Glomerular visceral epithelial cell (primary cell): ENCODE measurements at regions not wholly inside any gene's neighbourhood (a gene's known extent, or its start where the extent isn't known, plus 50 kb on each side); places are given as distances from the start of the nearest gene placed in this dataset.

Experiments used
- DNase-seq: peaks from one replicate; pipeline ENCODE4 v3.0.0-alpha.2; 2016; ENCODE audit errors: extremely low spot score

GRCh38 chr9:135220601-135221575, 133.4 kb downstream of the OLFM1 start:
- DNase-seq, result no peak

- no peak for DNase-seq
These were observed 134.1 kb downstream of the OLFM1 start for GRCh38 chr9:135221576-135221950.

DNA sequence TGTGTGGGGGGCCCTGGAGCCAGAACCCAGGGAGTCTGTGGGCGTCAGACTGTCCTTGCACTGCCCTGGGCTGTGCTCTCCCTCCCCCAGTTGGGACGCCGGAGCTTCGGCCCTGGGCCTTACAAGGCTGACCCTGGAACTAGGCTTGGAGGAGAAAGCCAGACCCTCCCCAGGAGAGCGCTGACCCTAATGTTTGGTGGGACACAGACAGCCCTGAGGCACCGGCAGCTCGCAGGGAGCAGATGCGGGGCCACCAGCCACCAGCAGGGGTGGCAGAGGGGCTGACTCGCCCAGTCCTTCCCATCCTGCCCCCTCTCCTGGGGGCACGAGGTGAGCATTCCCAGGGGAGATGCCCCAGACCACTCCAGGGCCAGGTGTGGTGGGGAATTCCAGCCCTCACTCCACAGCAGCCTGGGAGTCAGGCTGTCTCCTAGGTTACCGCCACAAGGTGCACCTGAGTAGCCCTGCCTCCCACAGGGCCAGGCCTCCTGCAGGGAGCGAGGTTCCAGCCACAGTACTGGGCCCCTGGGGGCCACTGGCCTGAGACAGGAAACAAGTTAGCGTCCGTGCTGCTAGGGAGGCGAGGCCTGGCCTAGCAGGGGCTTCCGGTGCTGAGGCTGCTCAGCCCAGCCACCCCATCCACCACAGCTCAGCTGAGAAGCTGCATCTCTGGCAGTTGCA, 134.6 kb downstream of the OLFM1 start:
- no peak for DNase-seq

- no peak for DNase-seq
These were observed 135.7 kb downstream of the OLFM1 start for GRCh38 chr9:135222881-135223760.

DNA sequence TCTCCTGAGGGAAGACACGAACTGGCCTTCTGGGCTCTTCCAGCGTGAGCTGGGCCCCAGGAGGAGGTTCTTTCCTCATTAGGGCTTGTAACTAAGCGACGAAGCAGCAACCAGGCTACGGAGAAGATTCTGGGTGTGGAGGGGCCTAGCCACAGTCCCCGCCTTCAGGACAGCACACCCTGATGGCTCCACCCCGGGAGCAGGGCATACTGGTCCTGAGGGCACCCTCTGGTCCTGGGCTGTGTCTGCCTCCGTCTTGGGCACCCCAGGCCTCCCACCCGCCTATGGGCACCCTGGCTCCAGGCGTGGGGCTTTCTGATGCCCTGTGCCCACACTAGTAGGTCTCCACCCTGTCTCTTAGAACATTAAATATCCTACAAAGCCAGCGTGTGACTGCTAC, 136.4 kb downstream of the OLFM1 start:
- no peak for DNase-seq

GRCh38 chr9:135224286-135224877, 136.9 kb downstream of the OLFM1 start:
- no peak for DNase-seq

GRCh38 chr9:135224921-135225541, 137.6 kb downstream of the OLFM1 start:
- no peak for DNase-seq

DNA sequence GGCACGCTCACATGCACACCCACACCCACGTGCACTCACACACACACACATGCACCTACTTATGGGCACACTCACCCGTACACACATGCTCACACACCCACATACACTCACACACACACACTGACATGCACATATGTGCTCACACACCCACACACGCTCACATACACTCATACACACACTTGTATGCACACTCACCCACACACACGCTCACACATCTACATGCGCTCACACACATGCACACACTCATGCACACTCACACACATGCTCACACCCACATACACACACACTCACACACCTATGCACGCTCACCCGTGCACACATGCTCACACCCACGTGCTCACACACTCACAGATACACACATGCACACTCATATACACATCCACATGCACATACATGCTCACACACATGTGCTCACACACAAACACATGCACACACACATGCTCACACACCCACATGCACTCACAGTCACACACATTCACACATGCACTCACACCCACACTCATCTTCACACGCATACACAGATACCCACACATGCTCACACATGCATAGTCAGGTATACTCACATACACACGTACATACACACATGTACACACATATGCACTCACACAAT, 138.3 kb downstream of the OLFM1 start:
- DNase-seq, result no peak

- DNase-seq, result no peak
These were observed 139.0 kb downstream of the OLFM1 start for GRCh38 chr9:135226369-135227050.

- DNase-seq, result no peak
These were observed 140.3 kb downstream of the OLFM1 start for GRCh38 chr9:135227641-135228251.

- DNase-seq, result no peak
These were observed 141.0 kb downstream of the OLFM1 start for GRCh38 chr9:135228345-135228982.

GRCh38 chr9:135228983-135229625, 141.6 kb downstream of the OLFM1 start:
- DNase-seq, result no peak

- no peak for DNase-seq
These were observed 142.4 kb downstream of the OLFM1 start for GRCh38 chr9:135229701-135230385.

GRCh38 chr9:135230386-135230765, 142.9 kb downstream of the OLFM1 start:
- no peak for DNase-seq

DNA sequence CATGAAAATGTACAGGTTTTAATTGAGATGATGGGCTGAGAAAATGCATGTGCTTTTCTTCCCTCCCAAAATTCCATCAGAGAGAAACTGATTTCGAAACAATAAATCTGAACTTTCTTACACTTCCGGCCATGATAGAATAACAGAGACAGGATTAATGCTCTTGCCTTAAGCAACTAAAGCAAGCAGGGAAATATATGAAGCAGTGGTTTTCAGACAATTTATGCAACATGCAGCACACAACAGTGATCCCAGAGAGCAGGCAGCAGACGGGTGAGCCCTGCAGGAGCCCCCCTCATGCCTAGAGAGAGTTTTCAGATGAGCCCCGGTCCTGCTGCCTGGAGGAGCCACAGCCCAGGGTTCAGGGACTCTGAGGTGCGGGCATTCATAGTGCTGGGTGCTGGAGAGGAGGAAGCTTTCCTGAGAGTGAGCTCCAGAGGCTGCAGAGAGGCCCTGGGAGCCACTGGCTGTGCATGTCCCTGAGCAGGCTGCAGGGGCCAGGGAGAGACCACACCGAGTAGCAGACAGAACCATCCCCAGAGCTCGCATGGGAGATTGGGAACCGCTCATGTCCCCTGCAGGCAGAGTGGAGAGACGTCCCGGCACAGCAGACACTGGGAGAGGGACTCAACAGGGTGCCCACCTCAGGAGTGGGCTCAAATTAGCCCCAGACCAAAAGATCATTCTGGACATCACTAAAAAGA, 143.5 kb downstream of the OLFM1 start:
- DNase-seq, result no peak

DNA sequence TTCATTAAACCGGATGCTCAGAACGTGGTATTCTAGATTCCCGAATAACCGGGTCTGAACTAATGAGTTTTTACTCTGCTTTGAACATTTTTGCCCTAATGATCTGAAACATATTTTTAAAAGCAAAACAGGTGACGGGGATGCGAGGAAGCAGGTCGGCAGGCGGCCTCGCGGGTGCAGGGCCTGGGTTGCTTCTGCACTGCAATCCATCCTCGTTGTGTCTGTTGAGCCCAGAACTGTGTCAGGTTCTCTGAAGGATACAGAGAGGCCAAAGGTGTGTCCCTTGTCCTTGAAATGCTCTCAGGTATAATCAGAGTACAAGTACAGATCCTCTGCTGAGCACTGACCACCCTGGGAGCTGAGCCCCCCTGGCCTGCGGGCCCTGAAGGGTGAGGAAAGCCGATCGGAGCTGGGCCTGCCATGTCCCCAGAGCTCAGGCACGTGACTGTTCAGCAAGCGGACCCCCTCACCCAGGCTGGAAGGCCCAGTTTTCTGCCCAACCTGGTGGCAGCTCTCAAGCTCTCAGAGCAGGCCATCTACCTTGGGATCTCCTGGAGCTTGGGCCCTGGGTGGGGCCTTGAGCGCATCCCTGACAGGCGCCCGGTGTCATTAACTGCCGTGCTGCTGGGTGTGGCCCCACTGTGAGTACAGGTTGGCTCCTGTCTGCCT, 151.8 kb downstream of the OLFM1 start:
- no peak for DNase-seq

DNA sequence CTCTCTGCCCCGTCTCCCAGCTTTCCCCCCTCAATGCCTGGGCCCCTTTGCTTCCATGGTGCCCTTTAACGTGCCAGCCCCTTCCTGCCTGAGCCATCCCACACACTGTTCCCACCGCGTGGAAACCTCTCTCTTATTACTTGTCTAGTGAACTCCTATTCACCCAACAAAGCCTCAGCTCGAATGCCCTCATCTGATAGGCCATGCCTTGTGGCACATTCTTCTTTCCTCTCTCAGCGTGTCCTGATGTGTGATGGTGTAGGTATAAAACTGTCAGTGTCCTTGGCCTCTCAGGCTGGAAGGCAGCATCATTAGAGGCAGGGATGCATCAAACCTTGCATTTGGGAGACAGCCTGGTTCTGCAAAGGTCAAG, 152.3 kb downstream of the OLFM1 start:
- DNase-seq, result no peak
